HG03196 (cell line): ENCODE measurements at regions not wholly inside any gene's neighbourhood (a gene's known extent, or its start where the extent isn't known, plus 50 kb on each side); places are given as distances from the start of the nearest gene placed in this dataset.
"Not testable (repeated sequence)": the region's sequence is repeated elsewhere in the genome, so short reads cannot be mapped to it uniquely, and the experiment has no call there.

ENCODE experiments used
- ATAC-seq: cut with Tn5 transposase; IDR thresholded peaks from one replicate; pipeline ENCODE4 v1.9.1; 2021; ENCODE audit not compliant: unreplicated experiment

GRCh38 chr3:144771381-144771870 lies 799.8 kb downstream of the DIPK2A start:
- no peak for ATAC-seq

- ATAC-seq: no peak
Measured at GRCh38 chr3:144772372-144772771, 800.7 kb downstream of the DIPK2A start.

GRCh38 chr3:144773350-144773749 lies 801.7 kb downstream of the DIPK2A start:
- no peak for ATAC-seq

- ATAC-seq: no peak
Measured at GRCh38 chr3:144774897-144775296, 803.3 kb downstream of the DIPK2A start.

- ATAC-seq: no peak
Measured at GRCh38 chr3:144775551-144775950, 803.9 kb downstream of the DIPK2A start.

GRCh38 chr3:144777906-144778305 lies 806.3 kb downstream of the DIPK2A start:
- ATAC-seq: no peak

- ATAC-seq: no peak
Measured at GRCh38 chr3:144791034-144791433, 819.4 kb downstream of the DIPK2A start.

- no peak for ATAC-seq
Measured at GRCh38 chr3:144801890-144802289, 830.3 kb downstream of the DIPK2A start.

GRCh38 chr3:144809380-144809779 lies 837.8 kb downstream of the DIPK2A start:
- no peak for ATAC-seq

- ATAC-seq: no peak
Measured at GRCh38 chr3:144810160-144810559, 838.5 kb downstream of the DIPK2A start.

GRCh38 chr3:144815655-144816054 lies 844.0 kb downstream of the DIPK2A start:
- ATAC-seq: no peak

- no peak for ATAC-seq
Measured at GRCh38 chr3:144816323-144816722, 844.7 kb downstream of the DIPK2A start.

- no peak for ATAC-seq
Measured at GRCh38 chr3:144818973-144819372, 847.4 kb downstream of the DIPK2A start.

GRCh38 chr3:144820232-144820631 lies 848.6 kb downstream of the DIPK2A start:
- ATAC-seq: not testable (repeated sequence)

GRCh38 chr3:144820726-144821125 lies 849.1 kb downstream of the DIPK2A start:
- no peak for ATAC-seq

- ATAC-seq: no peak
Measured at GRCh38 chr3:144821583-144821982, 850.0 kb downstream of the DIPK2A start.

- no peak for ATAC-seq
Measured at GRCh38 chr3:144822671-144823070, 851.0 kb downstream of the DIPK2A start.

GRCh38 chr3:144831955-144832716 lies 860.5 kb downstream of the DIPK2A start:
- no peak for ATAC-seq

- no peak for ATAC-seq
Measured at GRCh38 chr3:144839991-144840390, 868.4 kb downstream of the DIPK2A start.

- ATAC-seq: no peak
Measured at GRCh38 chr3:144840866-144841265, 869.2 kb downstream of the DIPK2A start.

GRCh38 chr3:144843099-144843498 lies 871.5 kb downstream of the DIPK2A start:
- ATAC-seq: no peak

GRCh38 chr3:144852999-144853398 lies 881.4 kb downstream of the DIPK2A start:
- no peak for ATAC-seq

- ATAC-seq: not testable (repeated sequence)
Measured at GRCh38 chr3:144854020-144854419, 882.4 kb downstream of the DIPK2A start.
